GM12878 (cell line): ENCODE measurements at regions not wholly inside any gene's neighbourhood (a gene's known extent, or its start where the extent isn't known, plus 50 kb on each side); places are given as distances from the start of the nearest gene placed in this dataset.

ENCODE experiments used
- ATAC-seq: fragments of 200-7000 bp; cut with Tn5 transposase; 3 replicates; pipeline ENCODE4 v1.9.1; 2020; ENCODE audit warnings: mild to moderate bottlenecking, moderate library complexity
- BruUV-seq: library from RNA; stranded (reverse); fragments of 400-500 nt; replicated peaks from 2 replicates; lab custom pipeline; 2021; lab: Mats Ljungman, UMichigan
- CTCF ChIA-PET: fragments of 300-600 bp; sonication (Branson Sonifier 250); formaldehyde crosslinking; extraction: SDS; loops from one replicate; lab custom pipeline; 2021; ENCODE audit warnings: inconsistent platforms; lab: Yijun Ruan, JAX
- POLR2A ChIA-PET: fragments of 350-600 bp; formaldehyde crosslinking; extraction: SDS; loops from one replicate; lab custom pipeline; 2021; ENCODE audit warnings: inconsistent platforms; lab: Charles Lee
- RAD21 ChIA-PET: fragments of 300-600 bp; sonication (Branson Sonifier 250); formaldehyde crosslinking; loops from one replicate; lab custom pipeline; 2023; ENCODE audit warnings: antibody characterized with exemption; ENCODE audit not compliant: unreplicated experiment; lab: Charles Lee
- SMC1A ChIA-PET: fragments of 300-600 bp; sonication (Branson Sonifier 250); formaldehyde crosslinking; loops from one replicate; lab custom pipeline; 2023; ENCODE audit not compliant: unreplicated experiment, uncharacterized antibody; lab: Charles Lee
- DNase-seq: peaks from one replicate; pipeline ENCODE4 v3.0.0-alpha.2; 2011; ENCODE audit warnings: low read depth, low spot score
- FAIRE-seq: peaks from 3 replicates; lab custom pipeline; 2011; peaks lifted over from hg19 to GRCh38; lab: Jason Lieb, UNC
- H2AFZ ChIP-seq: 2 replicates; pipeline ENCODE4 v1.6.0; 2011; ENCODE audit warnings: low read depth, low read length, control low read depth; ENCODE audit not compliant: control insufficient read depth
- H3K27ac ChIP-seq: 2 replicates; pipeline ENCODE4 v1.5.1; 2011; ENCODE audit warnings: control low read depth; ENCODE audit not compliant: control insufficient read depth, insufficient read depth
- H3K27me3 ChIP-seq, 2 experiments: replicated peaks in 1 of 2; 2 replicates each; pipeline versions ENCODE4 v1.6.0 to v1.6.1; 2011; ENCODE audit warnings: low read length in 1 of 2; ENCODE audit not compliant: control insufficient read depth in 2 of 2, insufficient read depth in 2 of 2
- H3K36me3 ChIP-seq, 2 experiments: 2 replicates each; pipeline ENCODE4 v1.5.1; 2011; ENCODE audit warnings: low read length in 1 of 2; ENCODE audit not compliant: control insufficient read depth in 2 of 2, insufficient read depth in 2 of 2
- H3K4me1 ChIP-seq: 2 replicates; pipeline ENCODE4 v1.6.1; 2011; ENCODE audit warnings: mild to moderate bottlenecking, low read length, moderate library complexity, mixed read lengths; ENCODE audit not compliant: control insufficient read depth, insufficient read depth
- H3K4me2 ChIP-seq: 2 replicates; pipeline ENCODE4 v1.6.0; 2011; ENCODE audit warnings: control low read depth; ENCODE audit not compliant: control insufficient read depth, insufficient read depth
- H3K4me3 ChIP-seq: fragments of 200-600 bp; sonication (generic); 2 replicates; pipeline ENCODE4 v1.5.1; 2016
- H3K79me2 ChIP-seq: 2 replicates; pipeline ENCODE4 v1.6.0; 2011; ENCODE audit warnings: low read length; ENCODE audit not compliant: control insufficient read depth, insufficient read depth
- H3K9ac ChIP-seq: 2 replicates; pipeline ENCODE4 v1.8.0; 2011; ENCODE audit warnings: low read length, control low read depth, mixed read lengths; ENCODE audit not compliant: control insufficient read depth, insufficient read depth
- H3K9me3 ChIP-seq: replicated peaks from 3 replicates; pipeline ENCODE4 v1.5.1; 2011; ENCODE audit warnings: mild to moderate bottlenecking, low read length; ENCODE audit not compliant: control insufficient read depth, insufficient read depth
- H4K20me1 ChIP-seq: 2 replicates; pipeline ENCODE4 v1.6.0; 2011; ENCODE audit not compliant: control insufficient read depth, insufficient read depth
- IKZF1 ChIP-seq: fragments of 450-650 bp; conservative IDR thresholded peaks from 2 replicates; pipeline ENCODE4 v1.6.1; 2017; ENCODE audit warnings: antibody characterized with exemption, mild to moderate bottlenecking
- JUNB ChIP-seq: IDR thresholded peaks from 2 replicates; pipeline ENCODE4 v1.6.1; 2016; ENCODE audit warnings: antibody characterized with exemption, mild to moderate bottlenecking
- JUND ChIP-seq: IDR thresholded peaks from 2 replicates; pipeline ENCODE4 v1.6.1; 2012; ENCODE audit warnings: low read depth, mild to moderate bottlenecking, low read length, improper control_type of control experiment, moderate library complexity
- RAD51 ChIP-seq: fragments of 450-650 bp; IDR thresholded peaks from 2 replicates; pipeline ENCODE4 v1.6.1; 2016; ENCODE audit warnings: moderate library complexity, mild to moderate bottlenecking, inconsistent platforms
- SKIL ChIP-seq: fragments of 450-650 bp; IDR thresholded peaks from 2 replicates; pipeline ENCODE4 v1.6.1; 2017; ENCODE audit warnings: mild to moderate bottlenecking, low read depth, inconsistent platforms; ENCODE audit not compliant: poor library complexity, severe bottlenecking
- STAT1 ChIP-seq: fragments of 450-650 bp; conservative IDR thresholded peaks from 2 replicates; pipeline ENCODE4 v1.6.1; 2014; ENCODE audit warnings: antibody characterized with exemption, mild to moderate bottlenecking
- TBL1XR1 ChIP-seq: IDR thresholded peaks from 2 replicates; pipeline ENCODE4 v1.6.1; 2012; ENCODE audit warnings: low read depth, low read length, improper control_type of control experiment
- ZNF622 ChIP-seq: fragments of 450-650 bp; IDR thresholded peaks from 2 replicates; pipeline ENCODE4 v1.6.1; 2017; ENCODE audit warnings: mild to moderate bottlenecking, inconsistent platforms
- WGBS: methylation state at CpG from one replicate; pipeline ENCODE4 v1.1.6; 2016; ENCODE audit warnings: low lambda C conversion rate; ENCODE audit not compliant: insufficient replicate concordance, insufficient coverage; ENCODE audit errors: missing lambda C conversion rate; 5-methylcytosine and 5-hydroxymethylcytosine counted together
- in situ Hi-C: fragments of 300-500 bp; cut with MboI; formaldehyde crosslinking; loops from 9 replicates; pipeline ENCODE4 v1.14.3; 2018; ENCODE audit warnings: mixed read lengths
- intact Hi-C: fragments of 100-400 bp; cut with micrococcal nuclease; formaldehyde crosslinking; loops from one replicate; pipeline ENCODE4 v1.14.2; 2022; ENCODE audit not compliant: unreplicated experiment
- TF ChIP-seq, protein P1 (sequence below): fragments of 450-650 bp; IDR thresholded peaks from 2 replicates; pipeline ENCODE4 v1.6.1; 2018; ENCODE audit warnings: mild to moderate bottlenecking, low read depth, moderate library complexity; ENCODE audit not compliant: partially characterized antibody
- TF ChIP-seq, protein P2 (sequence below): fragments of 450-650 bp; IDR thresholded peaks from 2 replicates; pipeline ENCODE4 v1.6.1; 2016; ENCODE audit warnings: mild to moderate bottlenecking, moderate library complexity, borderline replicate concordance
- TF ChIP-seq, protein P3 (sequence below): fragments of 450-650 bp; IDR thresholded peaks from 2 replicates; pipeline ENCODE4 v1.6.1; 2017; ENCODE audit warnings: mild to moderate bottlenecking, moderate library complexity

- TF ChIP-seq, protein P1, sequence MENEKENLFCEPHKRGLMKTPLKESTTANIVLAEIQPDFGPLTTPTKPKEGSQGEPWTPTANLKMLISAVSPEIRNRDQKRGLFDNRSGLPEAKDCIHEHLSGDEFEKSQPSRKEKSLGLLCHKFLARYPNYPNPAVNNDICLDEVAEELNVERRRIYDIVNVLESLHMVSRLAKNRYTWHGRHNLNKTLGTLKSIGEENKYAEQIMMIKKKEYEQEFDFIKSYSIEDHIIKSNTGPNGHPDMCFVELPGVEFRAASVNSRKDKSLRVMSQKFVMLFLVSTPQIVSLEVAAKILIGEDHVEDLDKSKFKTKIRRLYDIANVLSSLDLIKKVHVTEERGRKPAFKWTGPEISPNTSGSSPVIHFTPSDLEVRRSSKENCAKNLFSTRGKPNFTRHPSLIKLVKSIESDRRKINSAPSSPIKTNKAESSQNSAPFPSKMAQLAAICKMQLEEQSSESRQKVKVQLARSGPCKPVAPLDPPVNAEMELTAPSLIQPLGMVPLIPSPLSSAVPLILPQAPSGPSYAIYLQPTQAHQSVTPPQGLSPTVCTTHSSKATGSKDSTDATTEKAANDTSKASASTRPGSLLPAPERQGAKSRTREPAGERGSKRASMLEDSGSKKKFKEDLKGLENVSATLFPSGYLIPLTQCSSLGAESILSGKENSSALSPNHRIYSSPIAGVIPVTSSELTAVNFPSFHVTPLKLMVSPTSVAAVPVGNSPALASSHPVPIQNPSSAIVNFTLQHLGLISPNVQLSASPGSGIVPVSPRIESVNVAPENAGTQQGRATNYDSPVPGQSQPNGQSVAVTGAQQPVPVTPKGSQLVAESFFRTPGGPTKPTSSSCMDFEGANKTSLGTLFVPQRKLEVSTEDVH, result no peak
- no peak for TF ChIP-seq STAT1
- no peak for TF ChIP-seq JUND
- no peak for TF ChIP-seq RAD51
- TF ChIP-seq TBL1XR1, result no peak
Measured at GRCh38 chr7:85512790-85513189, 325.9 kb upstream of the SEMA3D start (continued).

DNA sequence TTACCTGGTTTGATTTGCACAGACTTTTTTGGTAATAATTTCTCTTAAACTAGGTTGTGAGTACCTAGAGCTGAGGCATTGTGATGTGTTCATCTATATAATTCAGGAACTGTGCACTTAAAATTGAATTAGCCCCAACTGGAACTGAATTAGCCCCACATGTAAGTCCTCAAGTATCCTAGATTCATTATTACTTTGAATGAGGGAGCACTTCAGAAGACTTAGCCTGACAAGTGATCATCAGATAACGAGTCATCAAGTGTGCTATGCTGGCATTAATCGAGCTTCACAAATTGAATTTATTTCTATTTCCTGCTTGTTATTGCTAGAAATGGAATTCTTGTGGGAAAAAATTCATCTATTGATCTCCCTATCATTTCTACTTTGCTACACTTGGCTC is 323.4 kb upstream of the SEMA3D start:
- in situ Hi-C loops, result no loop called here
- Histone ChIP-seq H2AFZ (no peak overlapping the region), H3K36me3 (no peaks in the 10 kb centered on the region), H3K9me3 (no peaks in the 10 kb centered on the region), H3K27ac (no peak overlapping the region), H4K20me1 (no peaks in the 10 kb centered on the region), H3K4me2 (no peak overlapping the region), H3K79me2 (no peaks in the 10 kb centered on the region), H3K4me1 (no peaks in the 10 kb centered on the region), H3K9ac (no peak overlapping the region), H3K4me3 (no peak overlapping the region), H3K27me3 (no peaks in the 10 kb centered on the region)
- RAD21 ChIA-PET, result no interaction called here
- ATAC-seq, result no peak
- no peak for FAIRE-seq
- SMC1A ChIA-PET, result no interaction called here
- no TSS peak for BruUV-seq
- DNase-seq, result no peak
- POLR2A ChIA-PET, result no interaction called here
- 0% methylated on average over 2 of the region's 2 CpGs for WGBS
- CTCF ChIA-PET, result no interaction called here
- intact Hi-C loops, result no loop called here
- no peak for TF ChIP-seq IKZF1
- TF ChIP-seq, protein P2, sequence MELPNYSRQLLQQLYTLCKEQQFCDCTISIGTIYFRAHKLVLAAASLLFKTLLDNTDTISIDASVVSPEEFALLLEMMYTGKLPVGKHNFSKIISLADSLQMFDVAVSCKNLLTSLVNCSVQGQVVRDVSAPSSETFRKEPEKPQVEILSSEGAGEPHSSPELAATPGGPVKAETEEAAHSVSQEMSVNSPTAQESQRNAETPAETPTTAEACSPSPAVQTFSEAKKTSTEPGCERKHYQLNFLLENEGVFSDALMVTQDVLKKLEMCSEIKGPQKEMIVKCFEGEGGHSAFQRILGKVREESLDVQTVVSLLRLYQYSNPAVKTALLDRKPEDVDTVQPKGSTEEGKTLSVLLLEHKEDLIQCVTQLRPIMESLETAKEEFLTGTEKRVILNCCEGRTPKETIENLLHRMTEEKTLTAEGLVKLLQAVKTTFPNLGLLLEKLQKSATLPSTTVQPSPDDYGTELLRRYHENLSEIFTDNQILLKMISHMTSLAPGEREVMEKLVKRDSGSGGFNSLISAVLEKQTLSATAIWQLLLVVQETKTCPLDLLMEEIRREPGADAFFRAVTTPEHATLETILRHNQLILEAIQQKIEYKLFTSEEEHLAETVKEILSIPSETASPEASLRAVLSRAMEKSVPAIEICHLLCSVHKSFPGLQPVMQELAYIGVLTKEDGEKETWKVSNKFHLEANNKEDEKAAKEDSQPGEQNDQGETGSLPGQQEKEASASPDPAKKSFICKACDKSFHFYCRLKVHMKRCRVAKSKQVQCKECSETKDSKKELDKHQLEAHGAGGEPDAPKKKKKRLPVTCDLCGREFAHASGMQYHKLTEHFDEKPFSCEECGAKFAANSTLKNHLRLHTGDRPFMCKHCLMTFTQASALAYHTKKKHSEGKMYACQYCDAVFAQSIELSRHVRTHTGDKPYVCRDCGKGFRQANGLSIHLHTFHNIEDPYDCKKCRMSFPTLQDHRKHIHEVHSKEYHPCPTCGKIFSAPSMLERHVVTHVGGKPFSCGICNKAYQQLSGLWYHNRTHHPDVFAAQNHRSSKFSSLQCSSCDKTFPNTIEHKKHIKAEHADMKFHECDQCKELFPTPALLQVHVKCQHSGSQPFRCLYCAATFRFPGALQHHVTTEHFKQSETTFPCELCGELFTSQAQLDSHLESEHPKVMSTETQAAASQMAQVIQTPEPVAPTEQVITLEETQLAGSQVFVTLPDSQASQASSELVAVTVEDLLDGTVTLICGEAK, result no peak
- no peak for TF ChIP-seq SKIL
- no peak for TF ChIP-seq ZNF622
- TF ChIP-seq, protein P3, sequence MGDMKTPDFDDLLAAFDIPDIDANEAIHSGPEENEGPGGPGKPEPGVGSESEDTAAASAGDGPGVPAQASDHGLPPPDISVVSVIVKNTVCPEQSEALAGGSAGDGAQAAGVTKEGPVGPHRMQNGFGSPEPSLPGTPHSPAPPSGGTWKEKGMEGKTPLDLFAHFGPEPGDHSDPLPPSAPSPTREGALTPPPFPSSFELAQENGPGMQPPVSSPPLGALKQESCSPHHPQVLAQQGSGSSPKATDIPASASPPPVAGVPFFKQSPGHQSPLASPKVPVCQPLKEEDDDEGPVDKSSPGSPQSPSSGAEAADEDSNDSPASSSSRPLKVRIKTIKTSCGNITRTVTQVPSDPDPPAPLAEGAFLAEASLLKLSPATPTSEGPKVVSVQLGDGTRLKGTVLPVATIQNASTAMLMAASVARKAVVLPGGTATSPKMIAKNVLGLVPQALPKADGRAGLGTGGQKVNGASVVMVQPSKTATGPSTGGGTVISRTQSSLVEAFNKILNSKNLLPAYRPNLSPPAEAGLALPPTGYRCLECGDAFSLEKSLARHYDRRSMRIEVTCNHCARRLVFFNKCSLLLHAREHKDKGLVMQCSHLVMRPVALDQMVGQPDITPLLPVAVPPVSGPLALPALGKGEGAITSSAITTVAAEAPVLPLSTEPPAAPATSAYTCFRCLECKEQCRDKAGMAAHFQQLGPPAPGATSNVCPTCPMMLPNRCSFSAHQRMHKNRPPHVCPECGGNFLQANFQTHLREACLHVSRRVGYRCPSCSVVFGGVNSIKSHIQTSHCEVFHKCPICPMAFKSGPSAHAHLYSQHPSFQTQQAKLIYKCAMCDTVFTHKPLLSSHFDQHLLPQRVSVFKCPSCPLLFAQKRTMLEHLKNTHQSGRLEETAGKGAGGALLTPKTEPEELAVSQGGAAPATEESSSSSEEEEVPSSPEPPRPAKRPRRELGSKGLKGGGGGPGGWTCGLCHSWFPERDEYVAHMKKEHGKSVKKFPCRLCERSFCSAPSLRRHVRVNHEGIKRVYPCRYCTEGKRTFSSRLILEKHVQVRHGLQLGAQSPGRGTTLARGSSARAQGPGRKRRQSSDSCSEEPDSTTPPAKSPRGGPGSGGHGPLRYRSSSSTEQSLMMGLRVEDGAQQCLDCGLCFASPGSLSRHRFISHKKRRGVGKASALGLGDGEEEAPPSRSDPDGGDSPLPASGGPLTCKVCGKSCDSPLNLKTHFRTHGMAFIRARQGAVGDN, result no peak
- TF ChIP-seq JUNB, result no peak
